ENCODE measurements at regions not wholly inside any gene's neighbourhood (a gene's known extent, or its start where the extent isn't known, plus 50 kb on each side); places are given as distances from the start of the nearest gene placed in this dataset.

GRCh38 chr3:148540266-148540665, 157.4 kb upstream of the AGTR1 start:
- TF ChIP-seq REST (IDR thresholded peaks at IDR 0.05; ENCODE audit: insufficient read depth in 1 of 2, low read depth in 2 of 2, low read length in 1 of 2) (no peak), CTCF (IDR thresholded peaks at IDR 0.05) (no peak), POLR2AphosphoS5 (IDR thresholded peaks at IDR 0.05; ENCODE audit: low read depth, low read length) (no peak), SIN3A (IDR thresholded peaks at IDR 0.05; ENCODE audit: borderline replicate concordance, insufficient read depth, low read depth, low read length) (no peak), TCF7L2 (IDR thresholded peaks at IDR 0.05; ENCODE audit: low read depth, low read length) (no peak)

Measured in Panc1 (cell line).